Daoy (cell line): ENCODE measurements at regions not wholly inside any gene's neighbourhood (a gene's known extent, or its start where the extent isn't known, plus 50 kb on each side); places are given as distances from the start of the nearest gene placed in this dataset.

ENCODE experiments used
- DNase-seq: peaks from one replicate; pipeline ENCODE4 v3.0.0-alpha.2; 2015; ENCODE audit warnings: low read depth

DNA sequence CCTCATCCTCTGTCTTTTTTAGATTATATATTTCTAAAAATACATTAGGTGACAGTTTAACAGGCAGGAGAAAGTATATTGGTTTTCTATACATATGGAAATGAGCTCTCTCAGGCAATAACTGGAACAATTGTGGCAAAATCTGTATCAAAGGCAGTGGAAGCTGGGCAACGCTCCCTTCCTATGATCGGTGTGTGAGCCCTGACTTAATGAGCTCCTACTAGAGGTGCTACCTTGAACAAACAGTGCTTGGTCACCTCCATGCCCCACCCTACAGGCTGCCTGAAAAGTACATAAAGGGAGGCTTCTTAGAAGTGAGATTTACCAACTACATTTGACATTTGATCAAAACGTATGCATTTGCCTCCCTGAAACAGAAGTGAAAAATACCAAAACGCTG, 185.3 kb downstream of the EFNB2 start:
- no peak for DNase-seq

DNA sequence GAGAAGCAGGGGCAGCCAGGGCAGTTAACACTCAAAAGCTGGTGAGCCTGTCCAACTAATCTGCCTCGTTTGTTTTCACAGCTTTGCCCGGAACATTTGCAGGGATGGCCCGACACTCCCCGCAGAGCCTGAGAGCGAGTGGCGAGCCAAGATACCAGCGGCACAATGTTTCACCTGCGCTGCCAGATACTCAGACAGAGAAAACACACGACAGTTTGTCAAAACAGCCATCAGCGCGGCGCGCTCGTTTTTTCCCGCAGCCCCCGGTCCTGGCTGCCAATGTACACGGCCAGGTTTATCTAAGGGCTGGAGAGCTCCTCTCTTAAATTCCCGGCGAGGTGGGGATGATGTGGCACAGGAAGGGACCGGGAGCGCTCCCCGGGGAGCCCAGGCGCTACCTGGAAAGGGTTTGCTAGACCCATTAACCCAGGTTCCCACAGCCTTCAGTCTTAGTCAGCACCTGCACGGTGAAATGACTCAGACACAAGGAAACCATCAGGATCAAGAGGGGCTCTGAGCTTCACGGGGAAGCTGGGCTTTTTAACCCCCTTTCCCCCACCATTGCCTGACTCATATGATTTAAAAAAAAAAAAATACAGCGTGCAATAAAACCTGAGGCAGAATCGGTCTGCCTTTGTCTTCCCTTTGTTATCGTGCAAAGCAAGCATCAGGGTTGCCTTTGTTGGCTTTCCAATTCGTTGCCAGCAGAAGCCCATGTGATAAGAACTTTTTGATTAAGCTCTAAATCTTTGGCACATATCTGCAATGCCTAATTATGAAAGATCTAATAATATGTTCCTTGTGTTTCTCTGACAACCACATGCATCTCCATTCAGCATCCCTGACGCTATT, 186.2 kb downstream of the EFNB2 start:
- peak; percentile 85 for DNase-seq

DNA sequence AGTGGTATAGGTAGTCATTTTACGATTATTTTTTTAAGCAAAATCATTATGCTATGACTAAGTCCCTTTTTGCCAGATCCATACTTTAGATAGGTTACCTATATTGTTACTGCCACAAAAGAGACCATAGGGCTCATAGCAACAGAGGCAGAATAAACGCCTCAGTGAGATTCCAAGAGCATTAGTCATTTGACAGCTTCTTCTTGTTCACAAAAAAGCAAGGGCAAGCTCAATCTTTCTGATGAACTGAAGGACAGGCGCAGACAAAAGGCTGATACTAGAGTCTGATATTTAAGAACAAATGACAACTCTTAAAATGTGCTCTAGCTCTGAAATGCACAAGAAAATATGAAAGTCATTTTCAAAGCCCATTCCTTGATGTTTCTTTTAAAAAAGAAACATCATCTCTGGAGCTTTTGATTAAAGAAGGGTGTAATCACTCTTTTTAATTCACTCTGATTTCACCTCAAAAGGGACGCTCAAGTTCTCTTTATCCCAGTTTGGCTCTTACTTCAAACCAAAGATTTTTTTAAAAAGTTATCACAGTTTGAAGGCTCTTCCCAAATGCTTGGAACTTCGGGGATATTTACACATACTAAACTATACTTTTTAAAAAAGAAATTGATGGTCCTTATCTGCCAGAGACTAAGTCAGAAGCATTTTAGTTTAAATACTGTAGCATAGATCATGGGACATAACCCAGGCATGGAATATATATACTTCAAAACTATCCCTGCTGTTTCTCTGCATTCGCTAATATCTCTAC, 187.2 kb downstream of the EFNB2 start:
- peak; percentile 59 for DNase-seq

DNA sequence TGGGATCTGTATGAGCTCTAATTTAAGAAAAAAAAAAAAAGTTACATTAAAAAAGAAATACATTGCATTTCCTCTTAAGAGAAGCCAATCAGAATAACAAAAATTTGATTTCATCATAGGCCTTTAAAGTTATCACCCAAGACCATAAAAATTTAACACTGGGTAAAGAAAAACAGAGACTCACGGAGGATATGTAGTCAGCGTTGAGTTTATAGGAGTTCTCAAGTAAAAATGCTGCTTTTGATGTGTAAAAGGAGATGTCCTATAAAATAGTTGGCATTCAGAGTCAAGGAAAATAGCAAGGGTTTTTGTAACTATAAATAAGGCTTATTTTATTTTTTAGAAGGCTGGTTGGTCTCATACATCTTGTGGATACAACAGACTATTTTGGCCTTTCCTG, 191.1 kb downstream of the EFNB2 start:
- no peak for DNase-seq

DNA sequence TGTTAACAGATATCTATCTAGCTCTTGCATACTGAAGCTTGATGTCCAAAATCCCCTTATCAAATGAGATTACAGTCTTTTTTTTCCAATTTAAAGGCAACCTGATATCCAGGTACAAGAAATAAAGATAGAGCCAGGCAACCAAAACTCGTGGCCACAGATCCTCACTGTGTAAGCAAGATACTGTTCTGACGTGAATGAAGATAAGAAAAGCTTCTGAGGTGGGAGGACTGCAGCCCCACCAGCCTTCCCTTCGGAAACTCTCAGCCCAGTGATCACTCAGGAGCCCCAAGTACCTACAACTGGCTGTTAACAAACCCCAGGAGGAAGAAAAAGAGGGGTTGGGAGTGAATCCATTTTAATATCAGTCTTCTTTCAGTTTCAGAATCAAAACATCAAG, 191.6 kb downstream of the EFNB2 start:
- no peak for DNase-seq

DNA sequence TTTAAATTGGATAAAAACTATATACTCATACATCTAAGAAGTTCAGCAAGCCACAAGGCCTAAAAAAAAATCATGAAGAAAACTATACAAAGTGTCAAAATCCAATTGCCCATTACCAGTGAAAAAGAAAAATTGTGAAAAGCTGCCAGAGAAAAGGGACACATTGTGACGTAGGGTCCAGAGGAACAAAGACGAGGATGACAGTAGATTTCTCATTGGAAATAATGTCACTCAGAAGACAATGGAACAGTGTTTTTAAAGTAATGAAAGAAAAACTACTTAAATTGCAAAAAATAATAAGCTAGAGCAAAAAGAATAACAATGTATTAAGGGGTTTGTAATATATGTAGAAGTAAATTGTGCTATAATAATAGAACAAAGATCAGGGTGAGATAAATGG, 195.2 kb downstream of the EFNB2 start:
- no peak for DNase-seq

DNA sequence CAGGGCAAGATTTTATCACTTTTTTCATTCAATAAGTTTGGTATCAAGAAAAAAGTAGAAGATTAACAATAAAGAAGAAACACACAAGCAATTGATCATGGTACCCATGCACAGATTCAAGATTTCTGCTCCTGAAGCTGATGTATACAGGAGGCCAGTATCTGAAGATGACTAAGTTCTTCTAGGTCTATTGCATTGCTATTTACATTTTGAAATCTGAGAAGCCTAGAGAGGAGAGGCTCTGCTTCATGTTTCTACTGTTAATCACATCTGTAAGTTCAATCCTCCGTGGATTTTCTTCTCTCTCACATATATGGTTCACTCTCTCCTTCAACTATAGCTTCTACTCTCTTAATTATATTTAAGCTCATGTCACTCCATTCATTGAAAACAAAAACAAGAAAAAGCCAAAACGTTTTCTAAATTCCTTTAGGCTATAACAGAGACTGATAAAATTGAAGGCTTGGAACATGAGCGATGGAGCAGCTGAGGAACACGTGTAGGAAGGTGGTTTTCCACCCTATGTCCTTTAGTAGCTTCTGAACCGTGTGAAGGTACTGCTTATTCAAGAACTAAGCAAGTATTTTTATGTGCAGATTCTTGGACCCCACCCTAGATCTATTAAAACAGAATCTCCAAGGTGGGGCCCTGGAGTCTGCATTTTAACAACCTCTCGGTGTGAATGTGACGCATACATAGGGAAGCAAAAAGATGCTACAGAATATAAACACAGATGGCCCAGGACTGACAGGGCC, 198.2 kb downstream of the EFNB2 start:
- DNase-seq, result no peak

DNA sequence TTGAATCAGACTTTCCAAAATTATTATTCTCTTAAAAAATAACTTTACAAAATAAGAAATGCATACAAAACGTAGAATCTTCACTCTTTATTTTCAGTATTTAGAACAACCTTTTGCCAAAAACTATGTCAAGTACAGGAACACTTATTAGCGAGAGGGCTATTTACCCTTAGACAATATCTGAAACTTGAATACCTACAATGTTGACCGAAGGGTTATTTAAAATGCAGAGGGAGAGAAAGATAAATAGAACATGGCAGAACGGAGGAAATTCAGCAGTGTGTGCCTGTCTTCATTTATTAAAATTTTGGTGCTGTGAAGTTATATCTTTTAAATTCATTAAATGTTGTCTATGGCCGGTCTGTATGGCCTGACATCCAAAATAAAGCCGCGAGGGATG, 198.8 kb downstream of the EFNB2 start:
- DNase-seq, result no peak

DNA sequence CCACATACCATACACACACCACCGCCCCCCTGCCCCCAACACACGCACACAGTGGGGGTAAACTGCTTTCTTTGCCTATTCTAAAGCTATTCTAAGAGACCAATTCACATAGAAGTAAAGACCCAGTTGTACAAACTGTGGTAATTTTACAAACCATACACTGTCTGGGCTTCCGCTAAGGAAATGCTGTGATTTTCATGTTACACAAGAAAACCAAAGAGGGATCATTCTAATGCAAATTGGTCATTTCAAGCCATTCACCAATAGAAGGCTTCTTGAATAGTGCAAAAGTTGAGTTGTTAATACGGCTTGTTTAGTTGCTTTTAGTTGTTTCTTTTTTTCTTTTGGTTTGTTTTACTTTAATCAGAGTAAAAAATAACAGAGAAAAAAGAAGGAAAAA, 202.8 kb downstream of the EFNB2 start:
- no peak for DNase-seq

DNA sequence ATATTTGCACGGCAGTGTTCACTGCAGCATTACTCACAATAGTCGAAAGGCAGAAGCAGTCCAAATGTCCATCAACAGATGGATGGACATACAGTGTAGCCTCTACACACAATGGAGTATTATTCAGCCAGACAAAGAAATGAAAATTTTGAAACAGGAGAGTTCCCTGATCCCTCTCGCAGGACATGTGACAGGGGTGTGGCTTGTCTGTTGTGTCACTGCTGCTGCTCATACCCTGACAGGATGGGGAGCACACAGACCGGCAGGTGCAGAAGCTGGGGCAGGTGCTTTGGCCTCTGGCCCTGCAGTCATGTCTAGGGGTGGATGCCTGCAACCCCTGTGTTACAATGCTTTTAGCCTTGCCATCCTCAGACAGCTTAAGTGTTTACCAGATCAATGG, 204.3 kb downstream of the EFNB2 start:
- DNase-seq, result no peak

DNA sequence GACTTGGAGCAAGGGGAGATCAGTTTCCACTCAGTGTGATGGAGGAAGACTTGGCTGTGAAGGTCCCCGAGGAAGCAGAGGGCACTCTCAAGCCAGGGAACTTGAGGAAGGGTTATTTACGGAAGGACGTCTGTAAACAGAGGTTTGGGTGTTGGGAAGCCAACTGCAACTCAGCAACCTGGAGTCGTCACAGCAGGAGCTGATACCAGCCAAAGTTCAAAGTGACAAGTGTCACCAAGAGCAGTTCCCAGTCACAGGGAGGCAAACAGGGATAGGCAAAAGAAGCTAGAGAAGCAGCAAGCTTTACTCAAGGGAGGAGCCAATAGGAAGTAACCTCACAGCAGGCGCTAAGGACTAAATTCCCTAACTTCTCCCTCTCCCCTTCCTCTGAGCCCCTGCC, 205.5 kb downstream of the EFNB2 start:
- no peak for DNase-seq

DNA sequence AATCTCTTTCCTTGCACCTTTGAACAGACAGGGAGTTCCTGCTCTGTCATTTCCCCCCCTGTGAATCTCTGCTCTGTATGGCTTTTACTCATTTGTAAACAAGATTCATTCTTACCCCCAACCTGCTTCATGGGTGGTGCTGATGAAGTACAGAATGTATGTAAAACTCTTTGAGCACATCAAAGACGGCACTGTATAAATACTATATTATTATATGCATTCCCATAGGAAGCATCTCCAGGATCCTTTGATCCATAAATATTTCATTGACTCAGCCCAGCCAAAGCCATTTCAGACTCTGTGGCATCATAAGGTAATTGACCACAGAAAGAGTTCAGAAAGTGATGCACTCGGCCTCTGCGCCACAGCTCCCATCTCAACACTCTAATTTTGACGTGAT, 208.7 kb downstream of the EFNB2 start:
- DNase-seq, result no peak

DNA sequence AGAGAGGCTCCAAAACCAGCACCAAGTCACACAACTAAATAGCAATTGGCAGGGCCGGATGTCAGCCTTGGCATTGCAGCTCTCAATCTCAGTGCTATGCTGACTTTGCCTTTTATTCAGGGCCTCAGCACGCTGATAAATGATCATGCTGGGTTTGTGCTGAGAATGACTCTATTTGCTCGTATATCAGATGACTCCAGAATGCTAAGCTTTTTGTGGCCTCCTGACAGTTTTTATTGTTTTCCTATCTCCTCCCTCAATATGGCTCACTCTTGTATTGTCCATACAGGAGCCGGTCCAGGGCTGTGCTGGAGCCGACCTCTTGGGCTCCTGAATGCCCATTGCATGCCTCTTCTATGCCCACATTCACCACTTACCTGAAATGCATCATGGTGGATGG, 211.0 kb downstream of the EFNB2 start:
- DNase-seq, result no peak

DNA sequence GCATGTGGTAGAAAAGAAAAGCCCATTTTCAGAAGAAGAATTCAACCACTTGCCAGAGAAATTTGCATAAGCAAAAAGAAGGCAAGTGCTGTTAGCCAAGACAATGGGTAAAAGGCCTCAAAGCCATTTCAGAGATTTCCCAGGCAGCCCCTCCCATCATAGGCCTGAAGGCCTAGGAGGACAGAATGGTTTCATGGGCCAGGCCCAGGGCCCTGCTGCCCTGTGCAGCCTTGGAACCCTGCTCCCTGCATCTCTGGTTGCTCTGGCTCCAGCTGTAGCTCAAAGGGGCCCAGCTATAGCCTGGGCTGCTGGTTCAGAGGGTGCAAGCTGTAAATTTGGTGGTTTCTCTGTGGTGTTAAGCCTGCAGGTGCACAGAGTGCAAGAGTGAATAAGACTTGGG, 212.8 kb downstream of the EFNB2 start:
- DNase-seq, result no peak

DNA sequence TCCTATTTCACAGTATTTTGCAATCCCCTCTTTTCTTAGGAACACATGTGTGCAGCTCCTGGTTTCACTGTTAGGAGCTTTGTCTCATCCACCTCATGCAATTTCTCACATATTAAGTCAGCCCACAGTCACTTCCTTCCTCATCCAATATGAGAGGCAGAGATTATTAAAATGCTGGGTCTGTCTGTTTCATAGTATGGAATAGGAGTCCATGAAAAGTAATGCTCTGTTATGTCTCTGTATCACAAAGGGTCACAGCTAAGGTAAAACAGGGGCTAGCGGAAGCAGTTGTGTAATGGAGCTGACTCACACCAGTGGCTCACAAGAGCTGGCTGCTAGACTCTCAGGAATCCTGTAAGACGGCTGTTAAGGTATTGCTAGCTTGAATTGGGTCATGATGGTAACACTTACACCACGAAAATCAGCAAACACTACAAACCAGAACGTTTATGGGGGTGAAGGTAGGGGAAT, 216.5 kb downstream of the EFNB2 start:
- peak; percentile 84 for DNase-seq

DNA sequence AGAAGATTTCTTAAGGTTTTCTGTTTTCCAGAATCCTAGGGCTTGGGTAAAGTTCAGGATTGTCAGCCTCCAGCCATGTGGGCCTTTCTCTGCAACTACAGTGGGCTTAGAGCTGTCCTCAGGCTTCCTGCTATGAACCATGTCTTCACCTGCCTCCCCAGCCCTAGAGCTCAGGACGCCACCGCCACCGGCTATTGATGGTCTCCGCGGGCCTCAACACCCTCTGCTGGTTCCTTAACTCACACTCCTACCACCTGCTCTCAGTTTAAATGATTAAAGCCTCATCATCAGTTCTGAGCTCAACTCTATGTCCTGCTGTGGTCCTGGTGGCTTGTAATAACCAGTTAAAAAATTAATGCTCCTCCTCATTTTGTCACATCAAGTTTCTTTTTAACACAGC, 221.0 kb downstream of the EFNB2 start:
- no peak for DNase-seq

DNA sequence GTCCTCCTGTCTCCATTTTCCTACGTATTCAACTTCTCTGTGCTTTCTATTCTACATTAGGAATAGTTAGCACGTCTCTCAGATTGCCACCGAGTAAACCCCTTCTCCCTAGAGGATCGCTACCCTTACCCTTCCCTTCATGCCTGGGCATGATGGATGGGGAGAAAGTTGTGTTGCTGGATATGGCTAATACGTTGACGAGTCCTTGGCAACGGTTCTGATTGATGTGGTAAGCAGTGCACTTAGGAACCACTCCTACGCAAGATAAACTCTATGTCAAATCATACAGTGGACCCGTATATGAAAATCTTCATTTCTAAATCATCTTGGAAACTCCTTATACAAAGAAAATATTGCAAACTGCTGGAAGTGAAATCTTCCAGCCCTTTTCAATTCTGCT, 224.5 kb downstream of the EFNB2 start:
- DNase-seq, result no peak

DNA sequence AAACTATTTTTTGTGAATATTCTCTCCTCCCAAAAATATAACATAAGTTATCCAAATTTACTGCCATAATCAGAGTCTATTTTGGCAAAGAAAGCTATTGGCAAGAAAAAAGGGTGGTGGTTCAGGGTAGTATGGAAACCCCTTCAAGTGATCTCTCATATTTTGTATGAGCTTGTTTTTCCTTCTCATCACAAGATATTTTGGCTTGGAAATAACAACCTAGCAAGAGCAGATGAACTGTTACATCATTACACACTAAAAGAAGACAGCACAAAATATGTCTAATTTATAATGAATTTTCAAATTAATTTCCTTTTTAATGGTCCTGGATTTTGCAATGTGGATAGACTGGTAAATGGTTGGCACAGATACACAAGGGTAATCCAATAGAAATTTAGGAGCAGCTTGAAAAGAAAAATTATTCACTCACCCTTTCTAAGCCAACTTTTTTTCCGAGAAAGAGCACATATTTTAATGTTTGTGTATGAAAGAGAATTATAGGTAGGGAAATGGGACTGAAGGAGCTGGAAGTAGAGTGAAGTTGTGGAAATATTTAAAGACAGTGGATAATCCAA, 225.1 kb downstream of the EFNB2 start:
- no peak for DNase-seq

DNA sequence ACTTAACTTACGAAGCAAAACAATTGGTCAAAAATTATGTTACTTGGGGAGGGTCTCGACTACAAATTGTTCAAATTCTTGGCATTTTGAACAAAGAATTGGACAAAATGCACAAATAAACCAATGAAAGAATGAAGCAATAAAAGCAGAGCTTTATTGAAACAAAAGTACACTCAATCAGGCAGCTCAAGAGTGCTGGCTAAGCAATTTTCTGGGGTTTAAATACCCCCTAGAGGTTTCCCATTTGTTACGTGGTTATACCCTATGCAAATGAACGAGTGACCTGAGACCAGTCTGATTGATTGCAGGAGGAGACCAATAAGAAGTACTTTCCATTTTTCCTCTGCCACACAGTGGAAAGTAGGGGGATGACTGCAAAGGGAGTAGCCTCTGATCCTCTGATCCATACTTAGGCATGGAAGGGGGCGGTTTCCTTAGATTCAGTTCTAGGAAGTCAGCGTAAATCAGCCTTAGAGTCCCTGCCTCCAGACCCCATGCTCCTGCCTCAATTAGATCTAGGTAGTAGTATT, 228.6 kb downstream of the EFNB2 start:
- no peak for DNase-seq

DNA sequence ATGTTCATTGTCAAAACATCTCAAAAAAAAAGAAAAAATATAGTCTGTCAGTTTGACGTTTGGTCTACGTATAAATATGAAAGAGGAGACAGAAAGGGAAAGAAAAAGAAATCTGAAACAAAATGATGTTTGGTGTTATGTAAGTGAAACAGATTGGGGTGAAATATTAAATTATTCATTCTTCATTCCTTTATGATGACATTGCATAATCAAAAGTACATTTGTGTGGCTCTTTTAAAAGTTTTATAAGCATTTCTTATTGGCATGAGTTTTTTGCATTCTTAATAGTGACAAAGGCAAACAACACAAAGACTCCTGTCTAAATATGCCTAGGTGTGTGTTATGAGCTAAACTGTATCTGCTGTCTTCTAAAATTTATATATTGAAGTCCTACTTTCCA, 232.6 kb downstream of the EFNB2 start:
- no peak for DNase-seq

DNA sequence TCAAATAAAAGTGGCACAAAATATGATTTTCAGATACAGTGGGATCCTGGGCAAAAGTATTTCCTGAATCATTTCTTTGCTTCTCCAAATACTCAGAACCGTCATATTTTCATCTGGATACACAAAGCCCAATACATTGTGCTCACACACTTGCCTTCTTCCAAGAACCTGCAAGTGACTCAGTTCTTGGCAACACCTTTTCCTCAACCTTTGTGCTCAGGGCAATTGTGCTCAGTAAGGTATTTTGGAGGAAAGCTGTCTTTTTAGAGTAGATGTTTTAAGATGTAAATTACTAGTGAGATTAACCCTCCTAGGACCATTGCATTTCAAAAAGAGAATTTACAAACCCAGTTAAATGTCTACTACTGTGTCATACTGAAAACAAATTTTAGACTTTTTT, 233.5 kb downstream of the EFNB2 start:
- DNase-seq, result no peak

DNA sequence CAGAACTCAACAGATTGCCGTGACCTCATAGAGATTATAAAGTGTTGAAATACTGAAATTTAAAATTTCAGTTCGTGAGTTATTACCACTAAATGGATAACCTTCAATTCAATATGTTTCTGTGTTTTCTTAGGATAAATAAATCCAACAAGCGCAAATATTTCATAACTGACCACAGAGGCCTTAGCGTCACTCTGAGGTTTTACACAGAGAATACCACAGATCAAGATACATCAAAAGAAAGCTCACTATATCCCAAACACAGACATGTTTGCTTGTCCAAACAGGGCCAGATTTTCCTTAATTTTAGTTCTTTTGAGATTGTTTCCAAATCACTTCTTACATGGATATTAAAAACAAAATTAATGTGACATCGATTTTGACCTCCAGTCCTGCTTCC, 235.8 kb downstream of the EFNB2 start:
- no peak for DNase-seq
